Upper lobe of left lung (tissue), 4 donors: ENCODE measurements at regions not wholly inside any gene's neighbourhood (a gene's known extent, or its start where the extent isn't known, plus 50 kb on each side); places are given as distances from the start of the nearest gene placed in this dataset.

Experiments
- EP300 ChIP-seq, 4 donors: sonication (generic); formaldehyde crosslinking; IDR thresholded peaks; one replicate each; pipeline ENCODE4 v1.5.1; 2017; ENCODE audit warnings: antibody characterized with exemption in 4 of 4, control low read depth in 2 of 4
- POLR2A ChIP-seq, 4 donors: fragments of 450-650 bp; IDR thresholded peaks; one replicate each; pipeline ENCODE4 v1.5.1; 2016 to 2017; ENCODE audit warnings: antibody characterized with exemption in 4 of 4, mild to moderate bottlenecking in 2 of 4
- POLR2AphosphoS5 ChIP-seq, 2 donors: sonication (generic); formaldehyde crosslinking; IDR thresholded peaks; one replicate each; pipeline ENCODE4 v1.5.1; 2017; ENCODE audit warnings: antibody characterized with exemption in 2 of 2
- TF ChIP-seq, protein P1 (sequence below), 6 experiments: fragments of 450-650 bp in 4 of 6; fragments of 200-600 bp in 2 of 6; sonication (generic) in 2 of 6; IDR thresholded peaks; one replicate each; pipeline ENCODE4 v1.5.1; 2016 to 2019; ENCODE audit warnings: antibody characterized with exemption in 6 of 6

DNA sequence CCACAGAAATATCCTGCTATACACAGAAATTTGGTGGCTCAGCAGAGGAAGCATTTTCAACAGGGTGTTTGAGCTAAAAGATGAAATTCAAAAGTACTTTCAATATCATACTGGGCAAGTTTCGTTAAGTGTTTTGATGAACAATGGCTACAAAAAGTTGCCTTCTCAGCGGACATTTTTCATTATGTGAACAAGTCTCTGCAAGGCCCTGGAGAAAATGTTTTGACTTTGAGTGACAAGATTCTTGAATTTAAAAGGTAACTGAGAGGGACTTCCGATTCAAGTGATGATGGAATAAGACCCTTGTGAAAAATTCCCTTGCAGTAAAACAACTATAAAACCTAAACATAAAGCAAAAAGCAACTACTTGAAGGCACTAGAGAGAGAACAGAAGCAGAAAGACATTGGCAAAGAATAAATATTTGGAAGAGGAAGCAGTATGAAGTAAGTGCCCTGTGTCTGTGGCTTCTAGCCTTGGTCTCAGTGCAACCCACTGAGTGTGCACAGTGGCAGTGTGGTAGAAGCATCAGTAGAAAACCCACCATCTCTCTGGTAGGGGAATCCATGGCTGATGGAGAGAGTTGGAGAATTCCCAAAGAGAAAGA lies 62.5 kb upstream of the NAMPT start:
- TF ChIP-seq POLR2A (IDR thresholded peaks at IDR 0.05) (no peak), POLR2AphosphoS5 (IDR thresholded peaks at IDR 0.05) (no peak), EP300 (IDR thresholded peaks at IDR 0.05) (no peak)
- TF ChIP-seq, protein P1, sequence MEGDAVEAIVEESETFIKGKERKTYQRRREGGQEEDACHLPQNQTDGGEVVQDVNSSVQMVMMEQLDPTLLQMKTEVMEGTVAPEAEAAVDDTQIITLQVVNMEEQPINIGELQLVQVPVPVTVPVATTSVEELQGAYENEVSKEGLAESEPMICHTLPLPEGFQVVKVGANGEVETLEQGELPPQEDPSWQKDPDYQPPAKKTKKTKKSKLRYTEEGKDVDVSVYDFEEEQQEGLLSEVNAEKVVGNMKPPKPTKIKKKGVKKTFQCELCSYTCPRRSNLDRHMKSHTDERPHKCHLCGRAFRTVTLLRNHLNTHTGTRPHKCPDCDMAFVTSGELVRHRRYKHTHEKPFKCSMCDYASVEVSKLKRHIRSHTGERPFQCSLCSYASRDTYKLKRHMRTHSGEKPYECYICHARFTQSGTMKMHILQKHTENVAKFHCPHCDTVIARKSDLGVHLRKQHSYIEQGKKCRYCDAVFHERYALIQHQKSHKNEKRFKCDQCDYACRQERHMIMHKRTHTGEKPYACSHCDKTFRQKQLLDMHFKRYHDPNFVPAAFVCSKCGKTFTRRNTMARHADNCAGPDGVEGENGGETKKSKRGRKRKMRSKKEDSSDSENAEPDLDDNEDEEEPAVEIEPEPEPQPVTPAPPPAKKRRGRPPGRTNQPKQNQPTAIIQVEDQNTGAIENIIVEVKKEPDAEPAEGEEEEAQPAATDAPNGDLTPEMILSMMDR (IDR thresholded peaks at IDR 0.05) = no peak
